Left ventricle myocardium superior (tissue), 1 donor: ENCODE measurements at regions not wholly inside any gene's neighbourhood (a gene's known extent, or its start where the extent isn't known, plus 50 kb on each side); places are given as distances from the start of the nearest gene placed in this dataset.
"Not testable (repeated sequence)": the region's sequence is repeated elsewhere in the genome, so short reads cannot be mapped to it uniquely, and the experiment has no call there.

ENCODE experiments used
- ATAC-seq: fragments of 200-7000 bp; cut with Tn5 transposase; one replicate; pipeline ENCODE4 v1.9.1; 2020; ENCODE audit warnings: mild to moderate bottlenecking, moderate library complexity
- DNase-seq: peaks from one replicate; pipeline ENCODE4 v3.0.0-alpha.2; 2020
- intact Hi-C: fragments of 100-400 bp; cut with micrococcal nuclease; formaldehyde crosslinking; loops from one replicate; pipeline ENCODE4 v1.11.0; 2022
- donor health status: DM: no; HTN: yes; CAD: no; lungs with severe emphysema.

- intact Hi-C loops = no loop called here
- no peak for ATAC-seq
- DNase-seq = no peak
Observed at GRCh38 chr4:125010796-125011503, 298.4 kb upstream of the ANKRD50 start.

- DNase-seq (no peak), ATAC-seq (no peak)
- intact Hi-C loops = no loop called here
Observed at GRCh38 chr4:125008676-125009075, 296.1 kb upstream of the ANKRD50 start.

GRCh38 chr4:125004676-125005075 is 292.1 kb upstream of the ANKRD50 start:
- no peak for ATAC-seq
- intact Hi-C loops = no loop called here
- DNase-seq = no peak

GRCh38 chr4:125003840-125004239 is 291.3 kb upstream of the ANKRD50 start:
- DNase-seq (no peak), ATAC-seq (no peak)

GRCh38 chr4:124997991-124998390 is 285.5 kb upstream of the ANKRD50 start:
- ATAC-seq (no peak), DNase-seq (no peak)
- intact Hi-C loops = no loop called here

More at GRCh38 chr4:125003840-125004239, 291.3 kb upstream of the ANKRD50 start:
- intact Hi-C loops = no loop called here

GRCh38 chr4:124997124-124997523 is 284.6 kb upstream of the ANKRD50 start:
- intact Hi-C loops = no loop called here
- DNase-seq (no peak), ATAC-seq (no peak)

GRCh38 chr4:124993838-124994237 is 281.3 kb upstream of the ANKRD50 start:
- intact Hi-C loops = no loop called here
- DNase-seq (no peak), ATAC-seq (no peak)

- no peak for ATAC-seq
- intact Hi-C loops = no loop called here
- no peak for DNase-seq
Observed at GRCh38 chr4:124990398-124990797, 277.9 kb upstream of the ANKRD50 start.

GRCh38 chr4:124980276-124980752 is 267.8 kb upstream of the ANKRD50 start:
- intact Hi-C loops = no loop called here
- ATAC-seq (peak; percentile 24), DNase-seq (no peak)

GRCh38 chr4:124978536-124978935 is 266.0 kb upstream of the ANKRD50 start:
- DNase-seq, intact Hi-C loops, ATAC-seq: not testable (repeated sequence)

GRCh38 chr4:124977045-124977444 is 264.5 kb upstream of the ANKRD50 start:
- ATAC-seq = no peak
- intact Hi-C loops = no loop called here
- no peak for DNase-seq

- DNase-seq (no peak), ATAC-seq (no peak)
- intact Hi-C loops = no loop called here
Observed at GRCh38 chr4:124974152-124974551, 261.6 kb upstream of the ANKRD50 start.

GRCh38 chr4:124973716-124974115 is 261.2 kb upstream of the ANKRD50 start:
- DNase-seq (no peak), ATAC-seq (no peak)
- intact Hi-C loops = no loop called here

- intact Hi-C loops = no loop called here
- DNase-seq (no peak), ATAC-seq (no peak)
Observed at GRCh38 chr4:124970011-124970410, 257.5 kb upstream of the ANKRD50 start.

GRCh38 chr4:124965497-124965891 is 253.0 kb upstream of the ANKRD50 start:
- intact Hi-C loops = no loop called here
- DNase-seq (no peak), ATAC-seq (no peak)

GRCh38 chr4:124964852-124965496 is 252.4 kb upstream of the ANKRD50 start:
- DNase-seq = no peak
- ATAC-seq = no peak
- intact Hi-C loops = no loop called here

GRCh38 chr4:124964251-124964650 is 251.7 kb upstream of the ANKRD50 start:
- intact Hi-C loops = no loop called here
- no peak for DNase-seq
- no peak for ATAC-seq

GRCh38 chr4:124961138-124961750 is 248.7 kb upstream of the ANKRD50 start:
- ATAC-seq (no peak), DNase-seq (no peak)
- intact Hi-C loops = no loop called here

GRCh38 chr4:124958847-124959246 is 246.3 kb upstream of the ANKRD50 start:
- ATAC-seq (no peak), DNase-seq (no peak)
- intact Hi-C loops = no loop called here

GRCh38 chr4:124955476-124955875 is 242.9 kb upstream of the ANKRD50 start:
- ATAC-seq (no peak), DNase-seq (no peak)
- intact Hi-C loops = no loop called here

GRCh38 chr4:124954046-124954445 is 241.5 kb upstream of the ANKRD50 start:
- intact Hi-C loops = no loop called here
- ATAC-seq = no peak
- DNase-seq = no peak
